Heart left ventricle (tissue), 13 donors: ENCODE measurements at regions not wholly inside any gene's neighbourhood (a gene's known extent, or its start where the extent isn't known, plus 50 kb on each side); places are given as distances from the start of the nearest gene placed in this dataset.

ENCODE experiments used
- POLR2A ChIP-seq, 2 donors: fragments of 450-650 bp; IDR thresholded peaks; one replicate each; pipeline ENCODE4 v1.6.1; 2017; ENCODE audit warnings: antibody characterized with exemption in 2 of 2, mild to moderate bottlenecking in 2 of 2, moderate library complexity in 2 of 2
- TF ChIP-seq, protein P1 (sequence below), 12 donors: fragments of 200-600 bp; sonication (generic) in 4 of 12; IDR thresholded peaks; one replicate each; pipeline versions ENCODE4 v1.5.0 to v1.8.0; 2018 to 2022; ENCODE audit warnings: antibody characterized with exemption in 12 of 12, mild to moderate bottlenecking in 5 of 12
- donor health status: ischemic (EF 13 %, LVEDD 7.1; RV severe dilation, severe dysfunction).
- donor health status: DM: no; HTN: yes; CAD: no.
- donor health status: DM: no; HTN: no; CAD: no.
- donor health status: ischemic (EF 25% LVEDD 6.9; RV normal size, moderate dysfunction).
- donor health status: ischemic (EF 25% LVEDD 5.7; RV mildly dilated, moderate dysfunction).
- donor health status: ischemic (EF 35%, LVEDD 5.7; RV mildly dilated, moderate dysfunction).
- donor health status: nonischemic (EF 11% LVEDD 7.7; RV severe dilation, severe dysfunction).
- donor health status: DM: yes; HTN: yes; CAD: no.
- donor health status: PGD.
- donor health status: ischemic (EF 29% LVEDD 5.4; RV normal size, mild dysfunction).
- donor health status: nonischemic (EF 23%, LVEDD 6.1; RV moderate dilation, normal function).

DNA sequence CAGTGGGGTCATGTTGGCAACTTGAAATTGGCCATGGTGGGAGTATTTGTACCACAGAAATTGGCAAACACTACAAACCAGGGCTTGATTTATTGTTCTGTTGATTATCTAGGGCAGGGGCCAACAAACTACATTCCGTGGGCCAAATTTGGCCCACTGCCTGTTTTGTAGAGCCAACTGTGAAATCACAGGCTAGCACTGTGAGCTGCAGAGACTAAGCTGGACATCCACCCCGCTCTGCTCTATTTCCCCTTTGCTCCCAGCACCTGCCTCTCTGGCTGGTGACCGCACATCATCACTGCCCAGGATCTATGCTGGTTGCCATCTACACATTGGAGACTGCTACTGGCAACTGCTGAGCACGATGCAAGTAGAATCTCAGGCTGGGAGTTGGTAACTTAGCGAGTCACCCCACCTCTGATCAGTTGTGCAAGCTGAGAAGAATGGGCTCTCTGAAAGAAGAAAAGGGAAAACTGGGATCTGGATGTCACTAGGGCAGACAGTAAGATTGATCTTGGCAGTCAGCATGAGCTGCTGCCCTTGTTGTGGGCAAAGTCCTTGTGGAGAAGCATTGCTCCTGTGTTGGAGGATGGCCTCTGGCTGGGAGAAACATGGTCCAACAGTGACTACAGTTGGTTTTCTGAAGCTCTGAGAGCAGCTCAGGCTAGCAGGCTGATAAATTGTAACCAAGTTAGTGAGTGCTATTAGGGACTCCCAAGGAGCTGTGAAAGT lies 144.7 kb upstream of the RAD23B start:
- TF ChIP-seq, protein P1, sequence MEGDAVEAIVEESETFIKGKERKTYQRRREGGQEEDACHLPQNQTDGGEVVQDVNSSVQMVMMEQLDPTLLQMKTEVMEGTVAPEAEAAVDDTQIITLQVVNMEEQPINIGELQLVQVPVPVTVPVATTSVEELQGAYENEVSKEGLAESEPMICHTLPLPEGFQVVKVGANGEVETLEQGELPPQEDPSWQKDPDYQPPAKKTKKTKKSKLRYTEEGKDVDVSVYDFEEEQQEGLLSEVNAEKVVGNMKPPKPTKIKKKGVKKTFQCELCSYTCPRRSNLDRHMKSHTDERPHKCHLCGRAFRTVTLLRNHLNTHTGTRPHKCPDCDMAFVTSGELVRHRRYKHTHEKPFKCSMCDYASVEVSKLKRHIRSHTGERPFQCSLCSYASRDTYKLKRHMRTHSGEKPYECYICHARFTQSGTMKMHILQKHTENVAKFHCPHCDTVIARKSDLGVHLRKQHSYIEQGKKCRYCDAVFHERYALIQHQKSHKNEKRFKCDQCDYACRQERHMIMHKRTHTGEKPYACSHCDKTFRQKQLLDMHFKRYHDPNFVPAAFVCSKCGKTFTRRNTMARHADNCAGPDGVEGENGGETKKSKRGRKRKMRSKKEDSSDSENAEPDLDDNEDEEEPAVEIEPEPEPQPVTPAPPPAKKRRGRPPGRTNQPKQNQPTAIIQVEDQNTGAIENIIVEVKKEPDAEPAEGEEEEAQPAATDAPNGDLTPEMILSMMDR (IDR thresholded peaks at IDR 0.05) = no peak
- TF ChIP-seq POLR2A (IDR thresholded peaks at IDR 0.05) = no peak
